CD8-positive, alpha-beta memory T cell (primary cell): ENCODE measurements at regions not wholly inside any gene's neighbourhood (a gene's known extent, or its start where the extent isn't known, plus 50 kb on each side); places are given as distances from the start of the nearest gene placed in this dataset.

Experiments
- CTCF ChIA-PET: fragments of 350-600 bp; sonication (Branson Sonifier 250); formaldehyde crosslinking; loops from one replicate; lab custom pipeline; 2021; ENCODE audit warnings: antibody characterized with exemption; lab: Charles Lee
- POLR2A ChIA-PET: fragments of 350-600 bp; sonication (Branson Sonifier 250); formaldehyde crosslinking; loops from one replicate; lab custom pipeline; 2021; ENCODE audit warnings: antibody characterized with exemption; lab: Charles Lee
- DNase-seq, 5 donors: peaks; one replicate each; pipeline versions ENCODE4 v3.0.0 to v3.0.0-alpha.2; 2020 to 2022; ENCODE audit warnings: mixed read lengths in 1 of 5
- H3K27ac ChIP-seq: one replicate; pipeline ENCODE4 v1.7.0; 2013; ENCODE audit warnings: low read depth, mild to moderate bottlenecking, low read length, moderate library complexity
- H3K27me3 ChIP-seq: 2 replicates; pipeline ENCODE4 v1.7.0; 2013; ENCODE audit warnings: low read length, mild to moderate bottlenecking; ENCODE audit not compliant: insufficient read depth, poor library complexity, severe bottlenecking
- H3K36me3 ChIP-seq: 2 replicates; pipeline ENCODE4 v1.7.0; 2013; ENCODE audit warnings: mild to moderate bottlenecking, low read length, moderate library complexity; ENCODE audit not compliant: insufficient read depth
- H3K4me1 ChIP-seq: 2 replicates; pipeline ENCODE4 v1.7.0; 2013; ENCODE audit warnings: mild to moderate bottlenecking, low read length, moderate library complexity; ENCODE audit not compliant: insufficient read depth
- H3K4me3 ChIP-seq: 2 replicates; pipeline ENCODE4 v1.7.0; 2013; ENCODE audit warnings: mild to moderate bottlenecking, low read length
- H3K9me3 ChIP-seq: 2 replicates; pipeline ENCODE4 v1.7.0; 2013; ENCODE audit warnings: mild to moderate bottlenecking, low read length
- H3K27ac Mint-ChIP-seq, 8 donors: one replicate each; pipeline ENCODE4 v1.8.0; 2020 to 2021; ENCODE audit warnings: mixed read lengths in 8 of 8, mild to moderate bottlenecking in 6 of 8, inconsistent platforms in 3 of 8, moderate library complexity in 3 of 8
- H3K27me3 Mint-ChIP-seq, 2 donors: one replicate each; pipeline ENCODE4 v1.8.0; 2020 to 2021; ENCODE audit warnings: mixed read lengths in 2 of 2, mild to moderate bottlenecking in 1 of 2, moderate library complexity in 1 of 2
- H3K36me3 Mint-ChIP-seq, 3 donors: one replicate each; pipeline ENCODE4 v1.8.0; 2020 to 2021; ENCODE audit warnings: mixed read lengths in 3 of 3, inconsistent platforms in 1 of 3, mild to moderate bottlenecking in 1 of 3
- H3K4me1 Mint-ChIP-seq, 3 donors: one replicate each; pipeline ENCODE4 v1.8.0; 2020 to 2021; ENCODE audit warnings: mixed read lengths in 3 of 3, inconsistent platforms in 1 of 3, mild to moderate bottlenecking in 1 of 3
- H3K4me3 Mint-ChIP-seq, 7 donors: one replicate each; pipeline ENCODE4 v1.8.0; 2020 to 2021; ENCODE audit warnings: mixed read lengths in 7 of 7, mild to moderate bottlenecking in 6 of 7, moderate library complexity in 4 of 7, inconsistent platforms in 2 of 7
- H3K9me3 Mint-ChIP-seq, 5 donors: one replicate each; pipeline ENCODE4 v1.8.0; 2020 to 2022; ENCODE audit warnings: mixed read lengths in 5 of 5, mild to moderate bottlenecking in 3 of 5, moderate library complexity in 2 of 5, inconsistent platforms in 1 of 5

GRCh38 chr9:105076729-105077128 lies 148.8 kb upstream of the ABCA1 start:
- ChIA-PET POLR2A (no interaction called here), CTCF (no interaction called here)
- no peaks in the 10 kb centered on the region for H3K36me3 Mint-ChIP-seq
- no peak for DNase-seq
- H3K36me3 ChIP-seq = no peaks in the 10 kb centered on the region
- no peak overlapping the region for H3K4me3 ChIP-seq
- no peak overlapping the region for H3K27ac ChIP-seq
- peaks cover 0 to 2% of the 10 kb centered on the region in 2 donors for H3K27me3 Mint-ChIP-seq
- H3K4me3 Mint-ChIP-seq = no peak overlapping the region
- H3K4me1 Mint-ChIP-seq = no peaks in the 10 kb centered on the region
- no peaks in the 10 kb centered on the region for H3K9me3 Mint-ChIP-seq
- no peaks in the 10 kb centered on the region for H3K27me3 ChIP-seq
- no peak overlapping the region for H3K27ac Mint-ChIP-seq
- no peaks in the 10 kb centered on the region for H3K4me1 ChIP-seq
- no peaks in the 10 kb centered on the region for H3K9me3 ChIP-seq

DNA sequence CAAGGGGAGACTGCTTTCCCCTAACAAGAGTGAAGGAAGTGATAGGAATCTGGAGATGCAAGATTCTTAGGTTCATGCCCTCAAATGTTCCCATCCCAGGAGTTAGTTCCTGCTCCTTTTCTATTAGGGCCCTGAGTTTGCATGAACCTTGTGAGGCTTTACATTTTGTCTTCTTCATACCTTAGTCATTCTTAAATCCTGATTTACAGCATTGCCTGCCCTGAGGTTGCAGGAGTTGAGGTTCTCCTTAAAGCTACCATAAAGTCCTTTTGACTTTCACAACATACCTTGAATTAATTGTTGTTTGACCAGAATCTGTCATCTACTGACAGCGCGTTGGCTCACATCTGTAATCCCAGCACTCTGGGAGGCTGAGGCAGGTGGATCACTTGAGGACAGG lies 151.5 kb upstream of the ABCA1 start:
- H3K27me3 Mint-ChIP-seq = peaks cover 0 to 2% of the 10 kb centered on the region in 2 donors
- H3K27ac Mint-ChIP-seq = no peak overlapping the region

GRCh38 chr9:105082843-105083242 lies 154.9 kb upstream of the ABCA1 start:
- Histone ChIP-seq H3K4me3 (no peak overlapping the region), H3K27ac (no peak overlapping the region), H3K9me3 (no peaks in the 10 kb centered on the region), H3K4me1 (no peaks in the 10 kb centered on the region), H3K27me3 (no peaks in the 10 kb centered on the region), H3K36me3 (no peaks in the 10 kb centered on the region)
- POLR2A ChIA-PET = interaction anchor here (0.7 kb wide), 1 partner anchor 556 kb away, joined by 4 read pairs; no protein-coding TSS in a partner anchor
- DNase-seq = no peak
- Mint-ChIP-seq H3K27ac (no peak overlapping the region), H3K27me3 (no peaks in the 10 kb centered on the region), H3K9me3 (peaks cover 0 to 2% (median 0%) of the 10 kb centered on the region in 5 donors), H3K4me1 (no peaks in the 10 kb centered on the region), H3K4me3 (no peak overlapping the region), H3K36me3 (no peaks in the 10 kb centered on the region)
- CTCF ChIA-PET = no interaction called here

More for the DNA sequence above, 151.5 kb upstream of the ABCA1 start:
- H3K4me1 ChIP-seq = no peaks in the 10 kb centered on the region
- no peak overlapping the region for H3K4me3 ChIP-seq
- Mint-ChIP-seq H3K4me3 (no peak overlapping the region), H3K4me1 (no peaks in the 10 kb centered on the region), H3K36me3 (no peaks in the 10 kb centered on the region), H3K9me3 (no peaks in the 10 kb centered on the region)
- DNase-seq = no peak
- H3K9me3 ChIP-seq = no peaks in the 10 kb centered on the region
- H3K36me3 ChIP-seq = no peaks in the 10 kb centered on the region
- H3K27me3 ChIP-seq = no peaks in the 10 kb centered on the region
- POLR2A ChIA-PET = no interaction called here
- CTCF ChIA-PET = no interaction called here
- no peak overlapping the region for H3K27ac ChIP-seq

DNA sequence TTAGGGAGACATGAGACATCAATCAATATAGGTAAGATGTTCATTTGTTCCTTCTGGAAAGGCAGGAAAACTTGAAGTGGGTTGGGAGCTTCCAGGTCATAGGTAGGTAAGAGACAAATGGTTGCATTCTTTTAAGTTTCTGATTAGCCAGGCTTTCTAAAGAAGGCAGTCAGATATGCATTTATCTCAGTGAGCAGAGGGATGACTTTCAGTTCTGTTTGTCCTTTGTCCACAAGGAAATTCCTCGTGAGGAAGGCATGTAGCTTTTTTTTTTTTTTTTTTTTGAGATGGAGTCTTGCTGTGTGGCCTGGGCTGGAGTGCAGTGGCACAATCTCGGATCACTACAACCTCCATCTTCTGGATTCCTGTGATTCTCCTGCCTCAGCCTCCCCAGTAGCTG lies 155.3 kb upstream of the ABCA1 start:
- H3K4me3 ChIP-seq = no peak overlapping the region
- Mint-ChIP-seq H3K4me3 (no peak overlapping the region), H3K27ac (no peak overlapping the region), H3K27me3 (no peaks in the 10 kb centered on the region), H3K9me3 (peaks cover 0 to 2% (median 0%) of the 10 kb centered on the region in 5 donors), H3K36me3 (no peaks in the 10 kb centered on the region), H3K4me1 (no peaks in the 10 kb centered on the region)
- H3K27ac ChIP-seq = no peak overlapping the region
- H3K4me1 ChIP-seq = no peaks in the 10 kb centered on the region
- no peaks in the 10 kb centered on the region for H3K27me3 ChIP-seq
- POLR2A ChIA-PET = interaction anchor here (0.7 kb wide), 1 partner anchor 555 kb away, joined by 4 read pairs; no protein-coding TSS in a partner anchor
- DNase-seq = no peak
- H3K36me3 ChIP-seq = no peaks in the 10 kb centered on the region
- CTCF ChIA-PET = no interaction called here
- H3K9me3 ChIP-seq = no peaks in the 10 kb centered on the region

- ChIA-PET CTCF (no interaction called here), POLR2A (no interaction called here)
- peaks cover 0 to 2% (median 0%) of the 10 kb centered on the region in 5 donors for H3K9me3 Mint-ChIP-seq
- no peak overlapping the region for H3K4me3 Mint-ChIP-seq
- Histone ChIP-seq H3K4me3 (no peak overlapping the region), H3K9me3 (no peaks in the 10 kb centered on the region), H3K27me3 (no peaks in the 10 kb centered on the region), H3K36me3 (no peaks in the 10 kb centered on the region), H3K27ac (no peak overlapping the region), H3K4me1 (no peaks in the 10 kb centered on the region)
- H3K27ac Mint-ChIP-seq = no peak overlapping the region
- H3K4me1 Mint-ChIP-seq = no peaks in the 10 kb centered on the region
- H3K36me3 Mint-ChIP-seq = no peaks in the 10 kb centered on the region
- DNase-seq = no peak
- H3K27me3 Mint-ChIP-seq = peaks cover 0 to 10% of the 10 kb centered on the region in 2 donors
Measured at GRCh38 chr9:105087910-105088898, 156.2 kb upstream of the SLC44A1 start.

DNA sequence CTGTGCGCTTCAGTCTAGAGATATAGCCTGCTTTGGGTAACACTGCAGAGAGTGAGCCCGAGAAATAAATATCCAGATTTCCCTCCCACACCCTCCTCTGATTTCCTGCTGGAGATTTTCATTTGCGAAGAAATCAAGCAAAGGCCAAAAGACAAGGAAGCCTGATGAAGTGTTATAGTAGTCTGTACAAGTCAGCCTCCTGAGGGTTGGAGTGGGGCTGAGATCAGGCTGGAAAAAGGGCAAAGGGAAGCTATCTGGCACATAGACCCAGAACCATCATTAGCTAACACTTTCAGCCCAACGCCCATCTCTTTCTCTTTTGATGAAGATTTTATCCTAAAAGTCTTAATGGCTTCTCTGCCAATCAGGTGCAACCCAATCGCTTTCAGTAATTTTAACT lies 154.6 kb upstream of the SLC44A1 start:
- H3K9me3 Mint-ChIP-seq = peaks cover 0 to 2% (median 0%) of the 10 kb centered on the region in 5 donors
- POLR2A ChIA-PET = no interaction called here

GRCh38 chr9:105091004-105091640 lies 153.3 kb upstream of the SLC44A1 start:
- Histone ChIP-seq H3K9me3 (no peaks in the 10 kb centered on the region), H3K27ac (no peak overlapping the region), H3K4me1 (no peaks in the 10 kb centered on the region), H3K4me3 (no peak overlapping the region), H3K36me3 (no peaks in the 10 kb centered on the region), H3K27me3 (no peaks in the 10 kb centered on the region)
- DNase-seq = no peak
- no peak overlapping the region for H3K27ac Mint-ChIP-seq
- peaks cover 0 to 3% (median 0%) of the 10 kb centered on the region in 3 donors for H3K36me3 Mint-ChIP-seq
- peaks cover 0 to 2% (median 0%) of the 10 kb centered on the region in 5 donors for H3K9me3 Mint-ChIP-seq
- CTCF ChIA-PET = no interaction called here
- H3K27me3 Mint-ChIP-seq = peaks cover 3 to 10% of the 10 kb centered on the region in 2 donors
- POLR2A ChIA-PET = no interaction called here
- no peaks in the 10 kb centered on the region for H3K4me1 Mint-ChIP-seq
- H3K4me3 Mint-ChIP-seq = no peak overlapping the region

More for the DNA sequence above, 154.6 kb upstream of the SLC44A1 start:
- Histone ChIP-seq H3K27ac (no peak overlapping the region), H3K9me3 (no peaks in the 10 kb centered on the region), H3K4me3 (no peak overlapping the region), H3K4me1 (no peaks in the 10 kb centered on the region), H3K36me3 (no peaks in the 10 kb centered on the region), H3K27me3 (no peaks in the 10 kb centered on the region)
- no peak overlapping the region for H3K4me3 Mint-ChIP-seq
- H3K27me3 Mint-ChIP-seq = peaks cover 3 to 10% of the 10 kb centered on the region in 2 donors
- H3K36me3 Mint-ChIP-seq = peaks cover 0 to 3% (median 0%) of the 10 kb centered on the region in 3 donors
- no peak for DNase-seq
- CTCF ChIA-PET = no interaction called here
- no peak overlapping the region for H3K27ac Mint-ChIP-seq
- no peaks in the 10 kb centered on the region for H3K4me1 Mint-ChIP-seq

- H3K4me1 ChIP-seq = no peaks in the 10 kb centered on the region
- H3K4me3 ChIP-seq = no peak overlapping the region
- ChIA-PET POLR2A (interaction anchor here (0.6 kb wide), 1 partner anchor 103 kb away, joined by 3 read pairs; no protein-coding TSS in a partner anchor), CTCF (no interaction called here)
- Mint-ChIP-seq H3K4me1 (no peaks in the 10 kb centered on the region), H3K9me3 (peaks cover 0 to 2% (median 0%) of the 10 kb centered on the region in 5 donors), H3K27me3 (peaks cover 3 to 6% of the 10 kb centered on the region in 2 donors), H3K4me3 (no peak overlapping the region), H3K36me3 (peaks cover 0 to 3% (median 0%) of the 10 kb centered on the region in 3 donors), H3K27ac (no peak overlapping the region)
- no peaks in the 10 kb centered on the region for H3K27me3 ChIP-seq
- H3K36me3 ChIP-seq = no peaks in the 10 kb centered on the region
- DNase-seq = no peak
- no peak overlapping the region for H3K27ac ChIP-seq
- H3K9me3 ChIP-seq = no peaks in the 10 kb centered on the region
Measured at GRCh38 chr9:105093685-105094084, 150.8 kb upstream of the SLC44A1 start.
